ENCODE measurements at regions not wholly inside any gene's neighbourhood (a gene's known extent, or its start where the extent isn't known, plus 50 kb on each side); places are given as distances from the start of the nearest gene placed in this dataset.

GRCh38 chr6:121748850-121749249 is 313.4 kb downstream of the GJA1 start:
- Histone ChIP-seq H3K4me2 (ENCODE audit: low read length) (no peak overlapping the region), H3K9ac (ENCODE audit: low read length) (no peak overlapping the region), H3K27ac (ENCODE audit: low read length) (no peak overlapping the region), H3K9me2 (ENCODE audit: insufficient read depth, low read length) (no peaks in the 10 kb centered on the region), H3K27me3 (ENCODE audit: insufficient read depth, low read depth, low read length) (no peaks in the 10 kb centered on the region), H3K79me2 (replicated peaks; ENCODE audit: insufficient read depth, low read length) (no peaks in the 10 kb centered on the region), H2AFZ (ENCODE audit: low read depth, low read length) (no peak overlapping the region), H3K9me3 (ENCODE audit: low read length) (no peaks in the 10 kb centered on the region), H3K36me3 (ENCODE audit: insufficient read depth, low read length) (no peaks in the 10 kb centered on the region), H3F3A (ENCODE audit: insufficient read depth, low read length, poor library complexity, severe bottlenecking) (no peaks in the 10 kb centered on the region), H3K4me3 (ENCODE audit: low read length) (no peak overlapping the region), H4K20me1 (ENCODE audit: insufficient read depth) (no peaks in the 10 kb centered on the region)
- TF ChIP-seq POLR2AphosphoS5 (IDR thresholded peaks at IDR 0.05) (no peak), RAD21 (conservative IDR thresholded peaks at IDR 0.05) (no peak), EZH2 (IDR thresholded peaks at IDR 0.05; ENCODE audit: borderline replicate concordance, insufficient read depth, low read length, poor library complexity, severe bottlenecking) (no peak), EP300 (conservative IDR thresholded peaks at IDR 0.05; ENCODE audit: poor library complexity, severe bottlenecking) (no peak)

- H2AFZ ChIP-seq (ENCODE audit: low read depth, low read length), result no peak overlapping the region
- TF ChIP-seq EP300 (conservative IDR thresholded peaks at IDR 0.05; ENCODE audit: poor library complexity, severe bottlenecking) (no peak), REST (IDR thresholded peaks at IDR 0.05; ENCODE audit: borderline replicate concordance) (no peak), CTCF (IDR thresholded peaks at IDR 0.05; ENCODE audit: poor library complexity, severe bottlenecking) (no peak), POLR2AphosphoS5 (IDR thresholded peaks at IDR 0.05) (no peak), EZH2 (IDR thresholded peaks at IDR 0.05; ENCODE audit: borderline replicate concordance, insufficient read depth, low read length, poor library complexity, severe bottlenecking) (no peak), SMC3 (conservative IDR thresholded peaks at IDR 0.05; ENCODE audit: poor library complexity) (no peak), MXI1 (conservative IDR thresholded peaks at IDR 0.05; ENCODE audit: poor library complexity, severe bottlenecking) (no peak), TAF1 (IDR thresholded peaks at IDR 0.05; ENCODE audit: low read depth) (no peak), RAD21 (conservative IDR thresholded peaks at IDR 0.05) (no peak)
Measured at GRCh38 chr6:121755485-121755884, 320.0 kb downstream of the GJA1 start.

More at GRCh38 chr6:121755485-121755884, 320.0 kb downstream of the GJA1 start:
- Histone ChIP-seq H3K27me3 (ENCODE audit: insufficient read depth, low read depth, low read length) (no peaks in the 10 kb centered on the region), H3K9me3 (ENCODE audit: low read length) (no peaks in the 10 kb centered on the region), H3K4me2 (ENCODE audit: low read length) (no peak overlapping the region), H3F3A (ENCODE audit: insufficient read depth, low read length, poor library complexity, severe bottlenecking) (no peaks in the 10 kb centered on the region), H3K36me3 (ENCODE audit: insufficient read depth, low read length) (no peaks in the 10 kb centered on the region), H3K79me2 (replicated peaks; ENCODE audit: insufficient read depth, low read length) (no peaks in the 10 kb centered on the region), H3K27ac (ENCODE audit: low read length) (no peak overlapping the region), H3K4me3 (ENCODE audit: low read length) (no peak overlapping the region), H4K20me1 (ENCODE audit: insufficient read depth) (no peaks in the 10 kb centered on the region), H3K9ac (ENCODE audit: low read length) (no peak overlapping the region), H3K9me2 (ENCODE audit: insufficient read depth, low read length) (no peaks in the 10 kb centered on the region)
